ENCODE measurements at regions not wholly inside any gene's neighbourhood (a gene's known extent, or its start where the extent isn't known, plus 50 kb on each side); places are given as distances from the start of the nearest gene placed in this dataset.

GRCh38 chr6:71153755-71154325, 134.8 kb upstream of the OGFRL1 start:
- DNase-seq (ENCODE audit: low read depth): no peak
- no peak for TF ChIP-seq CTCF (conservative IDR thresholded peaks at IDR 0.05; ENCODE audit: low read depth, low read length)
- H3K4me3 ChIP-seq (ENCODE audit: low read depth, low read length): no peak overlapping the region

DNA sequence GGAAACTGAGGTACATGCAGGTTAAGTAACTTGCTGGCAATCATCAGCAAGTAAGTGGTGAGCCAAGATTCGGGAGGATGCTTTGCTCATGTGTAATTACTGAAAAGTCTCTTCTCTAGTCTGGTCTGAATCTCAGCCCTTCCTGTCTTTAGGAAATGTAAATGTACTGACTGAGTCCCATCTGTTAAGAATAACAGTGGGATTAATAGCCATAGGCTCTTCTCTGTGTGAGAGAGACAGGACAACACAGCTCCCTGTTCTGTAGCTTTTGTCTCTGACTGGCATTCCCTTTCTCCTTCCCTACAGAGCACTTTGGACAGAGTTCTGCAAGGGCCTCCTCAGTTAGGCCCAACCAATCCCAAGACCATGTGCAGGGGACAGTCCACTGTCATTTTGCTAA, 131.3 kb upstream of the OGFRL1 start:
- no peak for TF ChIP-seq CTCF (conservative IDR thresholded peaks at IDR 0.05; ENCODE audit: low read depth, low read length)

DNA sequence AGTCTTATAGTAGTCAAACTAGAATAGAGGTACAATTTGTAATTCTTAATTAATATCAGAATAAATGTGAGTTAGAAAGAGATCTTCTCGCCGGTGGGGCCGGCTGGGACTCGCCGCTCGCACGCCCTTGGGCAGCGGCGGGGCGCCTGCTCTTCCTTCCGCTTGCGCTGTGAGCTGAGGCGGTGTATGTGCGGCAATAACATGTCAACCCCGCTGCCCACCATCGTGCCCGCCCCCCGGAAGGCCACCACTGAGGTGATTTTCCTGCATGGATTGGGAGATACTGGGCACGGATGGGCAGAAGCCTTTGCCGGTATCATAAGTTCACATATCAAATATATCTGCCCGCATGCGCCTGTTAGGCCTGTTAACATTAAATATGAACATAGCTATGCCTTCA, 123.7 kb upstream of the OGFRL1 start:
- H3K4me3 ChIP-seq (ENCODE audit: low read depth, low read length): no peak overlapping the region
- DNase-seq (ENCODE audit: low read depth): no peak
- TF ChIP-seq CTCF (conservative IDR thresholded peaks at IDR 0.05; ENCODE audit: low read depth, low read length): no peak

More for the DNA sequence above, 131.3 kb upstream of the OGFRL1 start:
- DNase-seq (ENCODE audit: low read depth): no peak
- H3K4me3 ChIP-seq (ENCODE audit: low read depth, low read length): no peak overlapping the region

- no peak for DNase-seq (ENCODE audit: low read depth)
- no peak overlapping the region for H3K4me3 ChIP-seq (ENCODE audit: low read depth, low read length)
- no peak for TF ChIP-seq CTCF (conservative IDR thresholded peaks at IDR 0.05; ENCODE audit: low read depth, low read length)
Measured at GRCh38 chr6:71168233-71168765, 120.3 kb upstream of the OGFRL1 start.

GRCh38 chr6:71171497-71172070, 117.0 kb upstream of the OGFRL1 start:
- H3K4me3 ChIP-seq (ENCODE audit: low read depth, low read length): no peak overlapping the region
- DNase-seq (ENCODE audit: low read depth): no peak
- TF ChIP-seq CTCF (conservative IDR thresholded peaks at IDR 0.05; ENCODE audit: low read depth, low read length): no peak

DNA sequence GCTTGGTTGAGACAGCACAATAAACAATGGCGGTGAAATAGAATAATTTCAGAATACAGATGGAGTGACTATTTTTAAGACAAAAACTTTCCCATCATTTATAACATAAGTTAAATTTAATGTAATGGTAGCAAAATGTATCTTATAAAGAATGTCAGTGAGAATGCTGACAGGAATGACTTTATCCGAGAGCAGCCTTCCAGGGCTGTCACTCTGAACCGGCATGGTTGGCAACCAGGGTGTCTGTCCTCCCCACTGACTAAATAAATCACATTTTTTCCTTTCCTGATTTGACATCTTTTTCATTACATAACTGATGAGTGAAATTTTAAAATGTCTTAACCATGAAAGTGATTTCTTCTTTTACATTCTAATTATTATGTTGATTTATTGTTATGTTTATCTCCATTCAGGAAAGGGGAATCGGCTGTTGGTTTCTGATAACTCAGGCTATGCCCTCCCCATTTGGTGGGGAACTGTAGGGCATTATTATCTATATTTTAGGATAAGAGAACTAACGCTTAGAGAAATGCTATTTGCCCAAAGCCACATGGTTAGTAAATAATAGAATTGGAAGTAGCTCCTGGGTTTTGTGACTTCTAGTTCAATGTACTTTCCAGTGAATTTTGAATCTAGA, 109.2 kb upstream of the OGFRL1 start:
- no peak for TF ChIP-seq CTCF (conservative IDR thresholded peaks at IDR 0.05; ENCODE audit: low read depth, low read length)
- DNase-seq (ENCODE audit: low read depth): no peak
- no peak overlapping the region for H3K4me3 ChIP-seq (ENCODE audit: low read depth, low read length)

Data from choroid plexus epithelial cell (primary cell).